H1 (cell line): ENCODE measurements at regions not wholly inside any gene's neighbourhood (a gene's known extent, or its start where the extent isn't known, plus 50 kb on each side); places are given as distances from the start of the nearest gene placed in this dataset.

Experiments
- SP2 ChIP-seq: IDR thresholded peaks from 2 replicates; pipeline ENCODE4 v1.6.1; 2012; ENCODE audit warnings: mild to moderate bottlenecking, low read length, inconsistent platforms
- TF ChIP-seq, protein P1 (sequence below): fragments of 300-600 bp; sonication (generic); IDR thresholded peaks from 2 replicates; pipeline ENCODE4 v1.7.1; 2012; ENCODE audit warnings: low read length, moderate library complexity, mild to moderate bottlenecking, inconsistent platforms; ENCODE audit not compliant: insufficient replicate concordance
- TF ChIP-seq, protein P2 (sequence below): IDR thresholded peaks from 2 replicates; pipeline ENCODE4 v1.6.1; 2012; ENCODE audit warnings: inconsistent platforms

DNA sequence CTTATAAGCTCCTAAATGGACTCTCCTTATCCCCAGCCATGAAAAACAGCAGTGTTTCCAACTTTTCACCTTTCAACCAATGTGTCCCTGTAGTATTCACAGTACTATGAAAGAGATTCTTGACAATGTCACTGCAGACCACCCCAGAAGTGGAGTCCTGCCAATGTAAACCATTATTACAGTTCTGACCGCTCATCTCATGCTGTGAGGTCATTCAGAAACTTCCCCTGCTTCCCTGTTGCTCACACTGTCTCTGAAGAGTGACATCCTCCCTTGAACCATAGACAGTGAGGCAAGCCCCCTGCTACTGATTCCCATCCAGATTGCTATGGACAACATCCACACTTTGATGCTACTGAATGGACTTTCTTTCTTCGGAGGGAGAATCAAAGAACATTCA, 1523.7 kb upstream of the ACVR2A start (continued):
- TF ChIP-seq, protein P1, sequence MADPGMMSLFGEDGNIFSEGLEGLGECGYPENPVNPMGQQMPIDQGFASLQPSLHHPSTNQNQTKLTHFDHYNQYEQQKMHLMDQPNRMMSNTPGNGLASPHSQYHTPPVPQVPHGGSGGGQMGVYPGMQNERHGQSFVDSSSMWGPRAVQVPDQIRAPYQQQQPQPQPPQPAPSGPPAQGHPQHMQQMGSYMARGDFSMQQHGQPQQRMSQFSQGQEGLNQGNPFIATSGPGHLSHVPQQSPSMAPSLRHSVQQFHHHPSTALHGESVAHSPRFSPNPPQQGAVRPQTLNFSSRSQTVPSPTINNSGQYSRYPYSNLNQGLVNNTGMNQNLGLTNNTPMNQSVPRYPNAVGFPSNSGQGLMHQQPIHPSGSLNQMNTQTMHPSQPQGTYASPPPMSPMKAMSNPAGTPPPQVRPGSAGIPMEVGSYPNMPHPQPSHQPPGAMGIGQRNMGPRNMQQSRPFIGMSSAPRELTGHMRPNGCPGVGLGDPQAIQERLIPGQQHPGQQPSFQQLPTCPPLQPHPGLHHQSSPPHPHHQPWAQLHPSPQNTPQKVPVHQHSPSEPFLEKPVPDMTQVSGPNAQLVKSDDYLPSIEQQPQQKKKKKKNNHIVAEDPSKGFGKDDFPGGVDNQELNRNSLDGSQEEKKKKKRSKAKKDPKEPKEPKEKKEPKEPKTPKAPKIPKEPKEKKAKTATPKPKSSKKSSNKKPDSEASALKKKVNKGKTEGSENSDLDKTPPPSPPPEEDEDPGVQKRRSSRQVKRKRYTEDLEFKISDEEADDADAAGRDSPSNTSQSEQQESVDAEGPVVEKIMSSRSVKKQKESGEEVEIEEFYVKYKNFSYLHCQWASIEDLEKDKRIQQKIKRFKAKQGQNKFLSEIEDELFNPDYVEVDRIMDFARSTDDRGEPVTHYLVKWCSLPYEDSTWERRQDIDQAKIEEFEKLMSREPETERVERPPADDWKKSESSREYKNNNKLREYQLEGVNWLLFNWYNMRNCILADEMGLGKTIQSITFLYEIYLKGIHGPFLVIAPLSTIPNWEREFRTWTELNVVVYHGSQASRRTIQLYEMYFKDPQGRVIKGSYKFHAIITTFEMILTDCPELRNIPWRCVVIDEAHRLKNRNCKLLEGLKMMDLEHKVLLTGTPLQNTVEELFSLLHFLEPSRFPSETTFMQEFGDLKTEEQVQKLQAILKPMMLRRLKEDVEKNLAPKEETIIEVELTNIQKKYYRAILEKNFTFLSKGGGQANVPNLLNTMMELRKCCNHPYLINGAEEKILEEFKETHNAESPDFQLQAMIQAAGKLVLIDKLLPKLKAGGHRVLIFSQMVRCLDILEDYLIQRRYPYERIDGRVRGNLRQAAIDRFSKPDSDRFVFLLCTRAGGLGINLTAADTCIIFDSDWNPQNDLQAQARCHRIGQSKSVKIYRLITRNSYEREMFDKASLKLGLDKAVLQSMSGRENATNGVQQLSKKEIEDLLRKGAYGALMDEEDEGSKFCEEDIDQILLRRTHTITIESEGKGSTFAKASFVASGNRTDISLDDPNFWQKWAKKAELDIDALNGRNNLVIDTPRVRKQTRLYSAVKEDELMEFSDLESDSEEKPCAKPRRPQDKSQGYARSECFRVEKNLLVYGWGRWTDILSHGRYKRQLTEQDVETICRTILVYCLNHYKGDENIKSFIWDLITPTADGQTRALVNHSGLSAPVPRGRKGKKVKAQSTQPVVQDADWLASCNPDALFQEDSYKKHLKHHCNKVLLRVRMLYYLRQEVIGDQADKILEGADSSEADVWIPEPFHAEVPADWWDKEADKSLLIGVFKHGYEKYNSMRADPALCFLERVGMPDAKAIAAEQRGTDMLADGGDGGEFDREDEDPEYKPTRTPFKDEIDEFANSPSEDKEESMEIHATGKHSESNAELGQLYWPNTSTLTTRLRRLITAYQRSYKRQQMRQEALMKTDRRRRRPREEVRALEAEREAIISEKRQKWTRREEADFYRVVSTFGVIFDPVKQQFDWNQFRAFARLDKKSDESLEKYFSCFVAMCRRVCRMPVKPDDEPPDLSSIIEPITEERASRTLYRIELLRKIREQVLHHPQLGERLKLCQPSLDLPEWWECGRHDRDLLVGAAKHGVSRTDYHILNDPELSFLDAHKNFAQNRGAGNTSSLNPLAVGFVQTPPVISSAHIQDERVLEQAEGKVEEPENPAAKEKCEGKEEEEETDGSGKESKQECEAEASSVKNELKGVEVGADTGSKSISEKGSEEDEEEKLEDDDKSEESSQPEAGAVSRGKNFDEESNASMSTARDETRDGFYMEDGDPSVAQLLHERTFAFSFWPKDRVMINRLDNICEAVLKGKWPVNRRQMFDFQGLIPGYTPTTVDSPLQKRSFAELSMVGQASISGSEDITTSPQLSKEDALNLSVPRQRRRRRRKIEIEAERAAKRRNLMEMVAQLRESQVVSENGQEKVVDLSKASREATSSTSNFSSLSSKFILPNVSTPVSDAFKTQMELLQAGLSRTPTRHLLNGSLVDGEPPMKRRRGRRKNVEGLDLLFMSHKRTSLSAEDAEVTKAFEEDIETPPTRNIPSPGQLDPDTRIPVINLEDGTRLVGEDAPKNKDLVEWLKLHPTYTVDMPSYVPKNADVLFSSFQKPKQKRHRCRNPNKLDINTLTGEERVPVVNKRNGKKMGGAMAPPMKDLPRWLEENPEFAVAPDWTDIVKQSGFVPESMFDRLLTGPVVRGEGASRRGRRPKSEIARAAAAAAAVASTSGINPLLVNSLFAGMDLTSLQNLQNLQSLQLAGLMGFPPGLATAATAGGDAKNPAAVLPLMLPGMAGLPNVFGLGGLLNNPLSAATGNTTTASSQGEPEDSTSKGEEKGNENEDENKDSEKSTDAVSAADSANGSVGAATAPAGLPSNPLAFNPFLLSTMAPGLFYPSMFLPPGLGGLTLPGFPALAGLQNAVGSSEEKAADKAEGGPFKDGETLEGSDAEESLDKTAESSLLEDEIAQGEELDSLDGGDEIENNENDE = no peak
- TF ChIP-seq SP2 = no peak
- TF ChIP-seq, protein P2, sequence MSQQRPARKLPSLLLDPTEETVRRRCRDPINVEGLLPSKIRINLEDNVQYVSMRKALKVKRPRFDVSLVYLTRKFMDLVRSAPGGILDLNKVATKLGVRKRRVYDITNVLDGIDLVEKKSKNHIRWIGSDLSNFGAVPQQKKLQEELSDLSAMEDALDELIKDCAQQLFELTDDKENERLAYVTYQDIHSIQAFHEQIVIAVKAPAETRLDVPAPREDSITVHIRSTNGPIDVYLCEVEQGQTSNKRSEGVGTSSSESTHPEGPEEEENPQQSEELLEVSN = no peak
